A549 (cell line): ENCODE measurements at regions not wholly inside any gene's neighbourhood (a gene's known extent, or its start where the extent isn't known, plus 50 kb on each side); places are given as distances from the start of the nearest gene placed in this dataset.

ENCODE experiments used
- ATAC-seq, 2 experiments: fragments of 200-7000 bp in 1 of 2; fragments of >200 bp in 1 of 2; cut with Nextera tagmentation in 1 of 2; cut with Tn5 transposase in 1 of 2; 3 replicates each; pipeline versions ENCODE4 v1.8.0 to v1.9.1; 2018 to 2020; ENCODE audit warnings: mild to moderate bottlenecking in 1 of 2, moderate library complexity in 1 of 2
- CTCF ChIA-PET: fragments of 300-600 bp; sonication (Branson Sonifier 250); formaldehyde crosslinking; extraction: SDS; loops from one replicate; lab custom pipeline; 2021; ENCODE audit warnings: antibody characterized with exemption, inconsistent platforms; lab: Yijun Ruan, JAX
- POLR2A ChIA-PET: fragments of 350-600 bp; formaldehyde crosslinking; extraction: SDS; loops from one replicate; lab custom pipeline; 2021; ENCODE audit warnings: antibody characterized with exemption, inconsistent platforms; lab: Yijun Ruan, JAX
- DNase-seq, 2 experiments: peaks; one replicate each; pipeline versions ENCODE4 v3.0.0 to v3.0.0-alpha.2; 2011 to 2016; ENCODE audit warnings: low read depth in 1 of 2, low spot score in 1 of 2
- FAIRE-seq: peaks from 2 replicates; lab custom pipeline; 2011; peaks lifted over from hg19 to GRCh38; lab: Jason Lieb, UNC
- H3K27ac ChIP-seq, 2 experiments: fragments of >200 bp; sonication (Bioruptor Twin); formaldehyde crosslinking; 3 replicates each; pipeline ENCODE4 v1.5.1; 2016 to 2017
- H3K4me1 ChIP-seq: fragments of >200 bp; sonication (Bioruptor Twin); formaldehyde crosslinking; 3 replicates; pipeline ENCODE4 v1.6.1; 2016
- H3K4me2 ChIP-seq: fragments of >200 bp; sonication (Bioruptor Twin); formaldehyde crosslinking; 3 replicates; pipeline ENCODE4 v1.6.1; 2016
- H3K4me3 ChIP-seq: fragments of >200 bp; sonication (Bioruptor Twin); formaldehyde crosslinking; 3 replicates; pipeline ENCODE4 v1.5.1; 2016
- H3K9me3 ChIP-seq: fragments of >200 bp; sonication (Bioruptor Twin); formaldehyde crosslinking; 3 replicates; pipeline ENCODE4 v1.6.1; 2016
- ATOH8 ChIP-seq: fragments of 250-450 bp; sonication (Bioruptor Pico); IDR thresholded peaks from 2 replicates; pipeline ENCODE4 v1.5.0; 2020; ENCODE audit warnings: low read depth, mild to moderate bottlenecking, moderate library complexity
- CHD2 ChIP-seq: fragments of 150-350 bp; IDR thresholded peaks from 2 replicates; pipeline ENCODE4 v1.6.1; 2014; ENCODE audit warnings: low read length; ENCODE audit not compliant: partially characterized antibody
- EHMT2 ChIP-seq: fragments of 200-600 bp; sonication (generic); IDR thresholded peaks from 2 replicates; pipeline ENCODE4 v1.6.1; 2016; ENCODE audit warnings: antibody characterized with exemption, low read depth, mild to moderate bottlenecking, moderate library complexity
- ESRRA ChIP-seq: fragments of 150-350 bp; IDR thresholded peaks from 2 replicates; pipeline ENCODE4 v1.6.1; 2014; ENCODE audit warnings: mild to moderate bottlenecking, low read length, borderline replicate concordance
- FOSB ChIP-seq: fragments of 250-450 bp; sonication (Bioruptor Pico); IDR thresholded peaks from 2 replicates; pipeline ENCODE4 v1.5.0; 2020; ENCODE audit warnings: mild to moderate bottlenecking, moderate library complexity
- HOXB13 ChIP-seq: fragments of 250-450 bp; sonication (Bioruptor Pico); IDR thresholded peaks from 2 replicates; pipeline ENCODE4 v1.5.0; 2020; ENCODE audit warnings: low read depth, mild to moderate bottlenecking, moderate library complexity
- HOXB5 ChIP-seq: fragments of 250-450 bp; sonication (Bioruptor Pico); IDR thresholded peaks from 2 replicates; pipeline ENCODE4 v1.5.0; 2020; ENCODE audit warnings: mild to moderate bottlenecking, moderate library complexity
- JUN ChIP-seq, 2 experiments: fragments of >200 bp; sonication (Bioruptor Twin); formaldehyde crosslinking; IDR thresholded peaks; 2 replicates in 1 of 2; 3 replicates in 1 of 2; pipeline ENCODE4 v1.6.1; 2016 to 2017
- KDM1A ChIP-seq: fragments of 200-600 bp; sonication (generic); IDR thresholded peaks from 2 replicates; pipeline ENCODE4 v1.6.1; 2016; ENCODE audit warnings: low read depth, mild to moderate bottlenecking
- KDM5A ChIP-seq: fragments of 200-600 bp; sonication (generic); IDR thresholded peaks from 2 replicates; pipeline ENCODE4 v1.6.1; 2016; ENCODE audit warnings: antibody characterized with exemption, mild to moderate bottlenecking
- MAFK ChIP-seq: fragments of 450-650 bp; IDR thresholded peaks from 2 replicates; pipeline ENCODE4 v1.6.1; 2014; ENCODE audit not compliant: partially characterized antibody
- NPAS2 ChIP-seq: fragments of 250-450 bp; sonication (Bioruptor Pico); IDR thresholded peaks from 2 replicates; pipeline ENCODE4 v1.8.0; 2022; ENCODE audit warnings: mild to moderate bottlenecking, moderate library complexity, borderline replicate concordance
- PBX3 ChIP-seq: IDR thresholded peaks from 2 replicates; pipeline ENCODE4 v1.6.1; 2012
- POLR2AphosphoS2 ChIP-seq: conservative IDR thresholded peaks from 2 replicates; pipeline ENCODE4 v1.6.1; 2012; ENCODE audit warnings: low read length, improper control_type of control experiment, inconsistent platforms
- RAD21 ChIP-seq, 2 experiments: fragments of >200 bp in 1 of 2; sonication (Bioruptor Twin) in 1 of 2; formaldehyde crosslinking in 1 of 2; IDR thresholded peaks in 1 of 2; conservative IDR thresholded peaks in 1 of 2; 2 replicates in 1 of 2; 3 replicates in 1 of 2; pipeline ENCODE4 v1.6.1; 2012 to 2018; ENCODE audit warnings: inconsistent platforms in 1 of 2
- ZFP36 ChIP-seq: fragments of 450-650 bp; IDR thresholded peaks from 2 replicates; pipeline ENCODE4 v1.6.1; 2014; ENCODE audit warnings: borderline replicate concordance; ENCODE audit not compliant: partially characterized antibody
- WGBS: methylation state at CpG from one replicate; pipeline ENCODE4 v1.1.6; 2017; ENCODE audit errors: missing lambda C conversion rate; 5-methylcytosine and 5-hydroxymethylcytosine counted together
- TF ChIP-seq, protein P1 (sequence below): fragments of >200 bp; sonication (Bioruptor Twin); formaldehyde crosslinking; IDR thresholded peaks from 3 replicates; pipeline ENCODE4 v1.5.1; 2016
- TF ChIP-seq, protein P2 (sequence below): fragments of 150-350 bp; IDR thresholded peaks from 2 replicates; pipeline ENCODE4 v1.6.1; 2014; ENCODE audit warnings: low read depth, mild to moderate bottlenecking, low read length

DNA sequence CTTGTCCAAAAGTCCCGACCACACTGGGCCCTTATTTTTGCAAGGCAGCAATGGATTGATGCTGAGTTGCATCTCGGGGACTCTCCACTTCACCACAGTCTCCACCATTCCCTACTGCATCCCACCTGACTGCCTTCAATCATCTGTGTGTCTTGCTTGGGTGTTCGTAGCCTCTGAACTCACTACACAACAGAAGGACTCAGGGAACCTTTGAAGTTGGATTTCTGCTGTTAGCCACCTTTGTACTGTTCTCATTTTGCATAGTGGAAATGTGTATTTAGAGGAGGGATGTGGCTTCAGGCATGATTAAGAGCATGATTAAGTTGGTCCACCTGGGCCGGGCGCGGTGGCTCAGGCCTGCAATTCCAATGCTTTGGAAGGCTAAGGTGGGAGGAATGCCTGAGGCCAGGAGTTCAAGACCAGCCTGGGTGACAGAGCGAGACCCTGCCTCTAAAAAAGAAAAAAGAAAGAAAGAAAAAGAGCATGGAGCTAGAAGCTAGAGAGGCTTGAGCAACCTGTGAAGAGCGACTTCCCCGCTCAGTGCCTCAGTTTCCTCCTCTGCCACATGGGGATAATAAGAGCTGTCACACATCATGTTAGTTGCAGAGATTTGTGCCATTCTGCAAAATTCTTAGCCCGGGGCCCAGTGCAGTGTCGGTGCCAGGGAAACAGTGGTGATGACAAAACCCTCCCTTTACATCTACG, 121.3 kb upstream of the PTPN1 start:
- peaks cover 40% of the 10 kb centered on the region for H3K4me1 ChIP-seq
- no peak; a peak in 1 of 6 replicates for ATAC-seq
- POLR2A ChIA-PET = no interaction called here
- TF ChIP-seq EHMT2 (no peak), ZFP36 (peak; percentile 44), KDM5A (no peak)
- TF ChIP-seq, protein P1, sequence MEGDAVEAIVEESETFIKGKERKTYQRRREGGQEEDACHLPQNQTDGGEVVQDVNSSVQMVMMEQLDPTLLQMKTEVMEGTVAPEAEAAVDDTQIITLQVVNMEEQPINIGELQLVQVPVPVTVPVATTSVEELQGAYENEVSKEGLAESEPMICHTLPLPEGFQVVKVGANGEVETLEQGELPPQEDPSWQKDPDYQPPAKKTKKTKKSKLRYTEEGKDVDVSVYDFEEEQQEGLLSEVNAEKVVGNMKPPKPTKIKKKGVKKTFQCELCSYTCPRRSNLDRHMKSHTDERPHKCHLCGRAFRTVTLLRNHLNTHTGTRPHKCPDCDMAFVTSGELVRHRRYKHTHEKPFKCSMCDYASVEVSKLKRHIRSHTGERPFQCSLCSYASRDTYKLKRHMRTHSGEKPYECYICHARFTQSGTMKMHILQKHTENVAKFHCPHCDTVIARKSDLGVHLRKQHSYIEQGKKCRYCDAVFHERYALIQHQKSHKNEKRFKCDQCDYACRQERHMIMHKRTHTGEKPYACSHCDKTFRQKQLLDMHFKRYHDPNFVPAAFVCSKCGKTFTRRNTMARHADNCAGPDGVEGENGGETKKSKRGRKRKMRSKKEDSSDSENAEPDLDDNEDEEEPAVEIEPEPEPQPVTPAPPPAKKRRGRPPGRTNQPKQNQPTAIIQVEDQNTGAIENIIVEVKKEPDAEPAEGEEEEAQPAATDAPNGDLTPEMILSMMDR = no peak
- TF ChIP-seq, all 56 proteins: peak for 1
- FAIRE-seq (no peak), DNase-seq (no peak)
- CTCF ChIA-PET = interaction anchor here (1.7 kb wide), 1 partner anchor 11 kb away, joined by 4 read pairs; no protein-coding TSS in a partner anchor
- H3K9me3 ChIP-seq = no peaks in the 10 kb centered on the region
- H3K4me3 ChIP-seq = no peak overlapping the region
- peak overlapping the region; percentile 56 for H3K4me2 ChIP-seq
- 80% methylated on average over 12 of the region's 12 CpGs for WGBS
- peak overlapping the region; percentile 78 to 81 for H3K27ac ChIP-seq

DNA sequence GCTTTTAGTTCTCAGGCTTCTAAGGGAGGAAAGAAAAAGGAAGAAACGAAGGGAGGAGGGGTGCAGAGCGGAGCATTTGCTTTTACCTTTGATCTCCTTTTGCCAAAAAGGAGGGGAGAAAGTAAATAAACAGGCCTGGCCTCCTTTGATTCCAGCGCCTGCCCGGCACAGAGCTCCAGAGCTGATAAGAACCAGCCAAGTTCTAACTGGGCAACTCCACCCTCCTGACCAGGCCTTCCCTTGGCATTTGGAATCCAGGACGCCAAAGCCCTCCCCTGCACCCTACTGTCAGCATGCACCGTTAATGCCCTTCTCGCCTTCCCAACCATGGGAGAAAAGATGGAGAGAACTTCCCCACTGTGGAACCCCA, 120.8 kb upstream of the PTPN1 start:
- peak overlapping the region; percentile 56 for H3K4me2 ChIP-seq
- no peak for TF ChIP-seq JUN (IDR thresholded peaks at IDR 0.05)
- TF ChIP-seq RAD21 (conservative IDR thresholded peaks at IDR 0.05 in 1 of 2, IDR thresholded peaks at IDR 0.05 in 1 of 2) = peak in 1 of 2 experiments; percentile 15; a peak in 1 of 5 replicates
- no peaks in the 10 kb centered on the region for H3K9me3 ChIP-seq
- H3K27ac ChIP-seq = peak overlapping the region; percentile 78 to 81
- peak; percentile 40 to 61; a peak in 4 of 6 replicates for ATAC-seq
- no peak for FAIRE-seq
- WGBS = 24% methylated on average over 7 of the region's 7 CpGs
- H3K4me3 ChIP-seq = no peak overlapping the region
- ChIA-PET POLR2A (no interaction called here), CTCF (interaction anchor here (1.7 kb wide), 1 partner anchor 11 kb away, joined by 4 read pairs; no protein-coding TSS in a partner anchor)
- H3K4me1 ChIP-seq = peaks cover 40% of the 10 kb centered on the region
- no peak for DNase-seq

GRCh38 chr20:50389808-50390684, 120.1 kb upstream of the PTPN1 start:
- peak overlapping the region; percentile 56 for H3K4me2 ChIP-seq
- POLR2A ChIA-PET = no interaction called here
- TF ChIP-seq POLR2AphosphoS2 (no peak), KDM1A (no peak), ESRRA (no peak), NPAS2 (CRISPR knock-in tag) (no peak), FOSB (CRISPR knock-in tag) (no peak), HOXB5 (CRISPR knock-in tag) (no peak), ATOH8 (CRISPR knock-in tag) (no peak), PBX3 (no peak), MAFK (no peak), CHD2 (no peak), HOXB13 (CRISPR knock-in tag) (no peak), RAD21 (conservative IDR thresholded peaks at IDR 0.05 in 1 of 2, IDR thresholded peaks at IDR 0.05 in 1 of 2) (no peak)
- TF ChIP-seq, protein P2, sequence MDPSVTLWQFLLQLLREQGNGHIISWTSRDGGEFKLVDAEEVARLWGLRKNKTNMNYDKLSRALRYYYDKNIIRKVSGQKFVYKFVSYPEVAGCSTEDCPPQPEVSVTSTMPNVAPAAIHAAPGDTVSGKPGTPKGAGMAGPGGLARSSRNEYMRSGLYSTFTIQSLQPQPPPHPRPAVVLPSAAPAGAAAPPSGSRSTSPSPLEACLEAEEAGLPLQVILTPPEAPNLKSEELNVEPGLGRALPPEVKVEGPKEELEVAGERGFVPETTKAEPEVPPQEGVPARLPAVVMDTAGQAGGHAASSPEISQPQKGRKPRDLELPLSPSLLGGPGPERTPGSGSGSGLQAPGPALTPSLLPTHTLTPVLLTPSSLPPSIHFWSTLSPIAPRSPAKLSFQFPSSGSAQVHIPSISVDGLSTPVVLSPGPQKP = no peak
- TF ChIP-seq, all 56 proteins: peak for 0
- Histone ChIP-seq H3K4me1 (peaks cover 47% of the 10 kb centered on the region), H3K9me3 (no peaks in the 10 kb centered on the region), H3K4me3 (no peak overlapping the region), H3K27ac (peak overlapping the region; percentile 78 to 81)
- CTCF ChIA-PET = interaction anchor here (0.6 to 2.0 kb wide), 5 partner anchors 7 to 131 kb away, joined by 3 to 6 read pairs (median 5); no protein-coding TSS in a partner anchor
- ATAC-seq (peak in 1 of 2 experiments; percentile 16; a peak in 2 of 6 replicates), FAIRE-seq (no peak), DNase-seq (no peak)
- WGBS = 70% methylated on average over 14 of the region's 14 CpGs
